ENCODE measurements at regions not wholly inside any gene's neighbourhood (a gene's known extent, or its start where the extent isn't known, plus 50 kb on each side); places are given as distances from the start of the nearest gene placed in this dataset.

GRCh38 chr3:148036331-148036876 is 627.2 kb downstream of the ZIC1 start:
- DNase-seq, result no peak

- no peak for DNase-seq
Observed at GRCh38 chr3:148042663-148043445, 633.7 kb downstream of the ZIC1 start.

- DNase-seq, result no peak
Observed at GRCh38 chr3:148044151-148044550, 635.0 kb downstream of the ZIC1 start.

GRCh38 chr3:148054999-148055398 is 642.7 kb upstream of the AGTR1 start:
- no peak for DNase-seq

DNA sequence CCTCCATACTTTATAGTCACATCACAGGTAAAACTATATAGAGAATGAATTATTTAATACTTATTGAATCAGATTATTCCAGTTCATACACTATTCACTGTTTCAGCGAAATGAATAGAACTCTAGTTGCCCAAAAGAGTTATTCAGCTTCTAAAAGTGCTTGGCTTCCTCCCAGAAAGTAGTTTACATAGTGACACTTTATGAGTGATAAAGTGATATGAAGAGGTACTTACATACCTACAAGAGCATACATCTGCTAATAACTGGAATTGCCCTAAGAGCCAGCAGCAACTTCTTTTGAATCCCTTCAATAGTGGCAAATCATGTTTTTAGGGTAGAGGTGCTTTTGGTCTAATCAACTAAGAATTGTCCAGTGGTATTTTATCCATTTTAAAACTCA is 635.1 kb upstream of the AGTR1 start:
- DNase-seq, result no peak

GRCh38 chr3:148066802-148067201 is 630.9 kb upstream of the AGTR1 start:
- DNase-seq, result no peak

- DNase-seq, result no peak
Observed at GRCh38 chr3:148068466-148068865, 629.2 kb upstream of the AGTR1 start.

GRCh38 chr3:148070041-148070440 is 627.7 kb upstream of the AGTR1 start:
- no peak for DNase-seq

DNA sequence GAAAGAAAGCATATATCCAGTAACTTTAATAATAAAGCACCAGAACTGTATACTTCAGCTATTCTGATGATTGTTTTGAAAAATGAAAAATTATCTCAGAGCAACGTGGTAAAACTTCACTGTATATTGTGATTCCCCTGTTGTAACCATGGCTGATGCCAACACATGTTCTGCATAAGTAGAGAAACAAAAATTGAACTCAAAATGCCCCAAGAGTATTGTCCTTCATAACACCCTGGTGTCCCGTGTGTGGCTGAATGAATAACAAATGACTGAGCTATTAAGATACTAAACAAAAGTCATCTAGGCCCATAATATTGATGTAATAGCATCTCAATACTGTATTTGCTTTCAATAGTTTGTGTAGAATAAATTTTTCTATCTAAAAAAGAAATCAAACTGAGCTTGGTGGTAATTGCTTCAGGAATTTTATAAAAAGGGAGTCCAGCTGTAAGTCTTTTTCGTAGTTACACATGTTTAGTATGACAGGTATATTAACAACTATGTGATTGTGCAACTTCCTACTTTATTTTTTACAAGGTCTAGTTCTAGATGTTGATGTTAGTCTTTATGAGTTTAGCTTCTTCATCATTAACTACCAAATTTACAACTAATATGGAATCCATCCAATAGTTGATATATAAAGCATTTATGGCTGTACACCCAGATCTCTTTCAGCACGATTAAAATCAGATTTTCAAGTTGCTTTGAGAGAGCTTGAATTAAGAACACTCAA is 623.8 kb upstream of the AGTR1 start:
- no peak for DNase-seq

DNA sequence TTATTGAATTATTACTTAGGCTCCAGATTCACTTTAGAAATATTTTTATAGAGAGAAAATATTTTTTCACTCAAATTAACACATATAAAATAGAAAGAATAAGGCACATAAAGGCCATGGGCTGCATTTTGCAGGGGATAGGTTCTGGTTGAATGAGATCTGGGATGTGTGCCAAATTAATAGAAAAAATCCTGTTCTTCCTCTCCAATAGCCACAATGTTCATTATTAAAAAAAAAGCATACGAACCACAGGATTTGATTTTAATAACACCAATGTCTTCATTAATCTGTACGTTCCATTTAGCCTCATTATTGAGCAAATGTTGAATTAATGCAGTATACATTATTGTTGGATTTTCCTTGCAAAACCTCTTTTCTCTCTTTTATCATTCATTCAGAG is 622.8 kb upstream of the AGTR1 start:
- no peak for DNase-seq

- peak; percentile 6 to 84 for DNase-seq
Observed at GRCh38 chr3:148075771-148076716, 621.7 kb upstream of the AGTR1 start.

GRCh38 chr3:148077318-148077923 is 620.3 kb upstream of the AGTR1 start:
- peak in 1 of 2 donors; percentile 48 for DNase-seq

DNA sequence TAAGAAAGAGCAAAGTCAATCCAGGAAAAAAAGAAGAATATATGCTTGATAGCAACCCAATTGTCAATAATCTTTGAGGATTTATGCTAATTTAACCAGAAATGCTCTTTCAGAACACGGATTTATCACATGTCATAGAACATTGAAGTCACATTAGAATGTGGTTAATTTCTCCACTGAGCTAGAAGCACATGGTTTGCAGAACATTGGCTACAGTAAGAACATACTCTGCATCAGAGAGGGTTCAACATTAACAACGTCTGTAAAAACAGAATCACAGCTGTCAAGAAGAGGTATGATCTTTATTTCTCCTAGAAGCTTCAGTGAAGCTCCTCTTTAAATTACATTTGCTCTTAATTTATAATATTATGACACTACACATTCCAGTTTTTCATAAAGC is 619.7 kb upstream of the AGTR1 start:
- no peak for DNase-seq

DNA sequence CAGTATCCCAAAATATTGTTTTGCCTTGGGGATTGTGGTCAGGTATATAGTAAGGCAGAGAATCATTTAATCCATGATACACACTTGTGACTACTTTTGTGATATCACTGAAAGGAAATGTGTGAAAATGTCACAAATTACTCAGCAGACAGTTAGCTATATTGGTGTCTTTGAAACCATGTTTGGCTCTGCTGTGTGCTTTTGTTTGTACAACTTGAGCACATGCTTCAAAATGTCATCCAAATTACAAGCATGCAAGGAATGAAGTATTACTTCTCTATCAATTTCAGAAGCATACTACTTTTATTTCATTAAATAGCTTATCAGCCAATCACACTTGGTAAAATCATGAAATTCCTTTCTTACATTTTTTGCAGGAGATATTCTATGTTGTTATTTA is 619.0 kb upstream of the AGTR1 start:
- DNase-seq, result no peak

DNA sequence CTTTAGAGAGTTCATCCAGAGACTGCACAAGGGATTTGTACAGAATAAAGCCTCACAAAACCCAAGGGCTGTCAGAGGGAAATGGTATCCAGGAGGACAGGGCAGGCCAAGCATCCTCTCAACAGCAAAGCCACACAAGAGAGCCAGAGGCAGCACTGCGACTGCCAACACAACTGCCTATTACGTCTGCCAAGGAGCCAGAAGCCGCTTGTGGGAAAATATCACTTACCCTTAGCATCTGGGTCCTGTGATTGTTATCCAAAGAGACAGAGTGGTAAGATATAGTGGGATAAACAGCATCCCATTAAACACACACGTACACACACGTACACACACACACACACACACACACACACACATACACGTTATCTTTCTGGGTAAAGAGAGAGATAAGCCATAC is 618.3 kb upstream of the AGTR1 start:
- DNase-seq, result peak; percentile 52 to 61

DNA sequence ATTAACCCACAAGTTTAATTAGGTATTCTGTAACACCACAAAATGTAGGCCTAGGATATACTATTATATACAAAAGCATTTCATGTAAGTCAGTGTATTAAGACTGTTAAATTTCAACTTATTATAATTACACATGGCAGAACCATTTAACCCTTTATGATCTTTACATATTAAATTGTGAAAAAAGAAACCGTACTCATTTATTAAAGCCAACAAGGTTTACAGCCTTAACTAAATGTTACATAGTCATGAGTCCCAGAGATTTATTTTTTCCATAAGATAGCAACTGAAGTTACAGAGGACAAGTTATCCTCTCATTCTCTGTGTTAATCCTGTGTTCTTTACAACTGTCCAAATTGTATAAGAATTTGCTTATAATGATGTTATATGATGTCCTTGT is 615.8 kb upstream of the AGTR1 start:
- DNase-seq, result no peak

GRCh38 chr3:148082506-148083280 is 615.0 kb upstream of the AGTR1 start:
- no peak for DNase-seq

DNA sequence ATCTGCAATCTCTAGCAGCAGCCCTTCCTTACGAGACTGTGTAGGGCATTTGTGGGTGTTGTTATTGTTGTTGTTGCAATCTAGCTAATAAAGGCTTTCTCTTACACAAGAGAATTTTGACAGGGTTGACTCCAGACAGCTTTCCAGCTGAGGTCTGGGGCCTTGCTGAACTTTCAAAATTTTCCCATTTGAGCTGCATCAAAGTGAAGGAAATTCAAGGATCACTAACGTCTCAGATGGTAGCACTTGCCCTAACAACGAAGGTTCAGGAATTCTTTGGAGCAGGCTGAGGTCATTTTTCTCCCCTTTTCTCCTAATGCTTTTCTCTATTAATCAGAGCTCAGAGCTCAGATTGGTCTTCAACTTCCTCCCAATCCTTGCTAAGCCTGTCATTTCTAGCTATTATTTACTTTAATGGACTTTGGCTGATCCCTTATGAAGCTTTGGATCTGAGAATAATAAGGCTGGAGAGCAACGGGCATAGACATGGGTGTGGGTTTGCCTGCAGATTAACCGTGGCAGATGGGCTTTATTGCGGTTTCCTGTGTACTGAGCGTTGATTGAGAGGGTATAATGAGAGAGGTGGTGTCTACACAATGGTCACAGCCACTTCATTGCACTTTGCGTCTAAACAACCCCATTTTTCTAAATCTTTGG is 614.0 kb upstream of the AGTR1 start:
- no peak for DNase-seq

DNA sequence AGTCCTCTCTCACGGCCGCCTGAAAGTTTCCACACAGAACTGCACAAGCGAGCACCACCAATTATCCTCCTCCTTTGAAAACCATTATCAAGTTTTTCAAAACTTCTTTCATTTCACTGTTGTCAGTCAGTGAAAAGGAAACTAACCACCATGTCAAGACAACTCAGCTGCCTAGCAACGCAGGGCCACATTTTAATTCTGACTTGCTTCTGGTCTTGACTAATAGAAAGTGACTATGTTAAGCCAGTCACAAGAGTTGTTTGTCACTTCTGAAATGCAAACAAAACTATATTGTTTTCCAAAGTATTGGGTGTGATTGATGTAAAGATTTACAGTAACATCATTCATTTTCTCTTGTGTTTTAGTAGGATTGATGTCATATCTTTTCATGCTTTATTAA is 612.8 kb upstream of the AGTR1 start:
- DNase-seq, result no peak

DNA sequence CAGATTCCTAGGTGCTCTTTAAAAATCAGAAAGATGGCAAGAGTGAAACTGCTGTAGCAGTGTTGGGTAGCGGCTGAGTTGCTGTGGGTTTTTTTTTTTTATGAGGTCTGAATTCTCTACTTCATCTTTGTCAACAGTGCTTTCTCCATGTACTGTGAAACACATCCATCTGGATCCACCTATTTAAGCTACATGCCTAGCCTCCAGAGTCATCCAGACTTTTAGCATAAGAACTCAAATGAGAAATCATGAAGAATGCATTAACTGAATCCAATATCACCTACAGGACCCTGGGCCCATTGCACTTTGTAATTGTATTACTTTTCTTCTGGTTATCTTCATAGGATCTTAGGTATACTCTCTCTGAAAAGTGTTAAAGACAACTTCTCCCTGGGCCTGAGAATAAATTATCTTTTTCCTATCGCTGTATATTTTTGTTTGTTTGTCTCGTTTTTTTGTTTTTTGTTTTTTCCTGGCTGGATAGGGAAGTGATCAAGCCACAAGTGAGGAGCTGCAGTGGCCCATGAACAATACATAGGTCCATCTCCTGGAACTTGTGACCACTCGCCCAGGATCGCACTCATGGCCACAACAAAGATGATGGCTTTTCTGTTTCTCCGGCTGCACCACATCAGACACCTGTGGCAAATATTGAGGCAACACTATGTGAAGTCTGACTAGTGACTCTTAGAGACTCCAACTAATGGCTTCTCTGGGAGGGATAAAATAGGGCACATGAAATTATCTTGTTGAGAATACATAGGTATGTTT is 609.9 kb upstream of the AGTR1 start:
- DNase-seq, result no peak

Measured in hippocampal formation (tissue), 2 donors.